DOHH2 (cell line): ENCODE measurements at regions not wholly inside any gene's neighbourhood (a gene's known extent, or its start where the extent isn't known, plus 50 kb on each side); places are given as distances from the start of the nearest gene placed in this dataset.

Source experiments
- H3F3A ChIP-seq: fragments of 200-600 bp; sonication (generic), shearing (Covaris generic); 2 replicates; pipeline ENCODE4 v1.6.0; 2016; ENCODE audit warnings: antibody characterized with exemption, mild to moderate bottlenecking; ENCODE audit not compliant: control insufficient read depth, insufficient read depth
- H3K27ac ChIP-seq: fragments of 200-600 bp; sonication (generic); 2 replicates; pipeline ENCODE4 v1.5.1; 2014; ENCODE audit warnings: low read depth, mild to moderate bottlenecking, low read length, moderate library complexity
- H3K27me3 ChIP-seq: fragments of 200-600 bp; sonication (generic); 2 replicates; pipeline ENCODE4 v1.6.1; 2014; ENCODE audit warnings: mild to moderate bottlenecking, low read length, mixed read lengths; ENCODE audit not compliant: control insufficient read depth
- H3K36me3 ChIP-seq: fragments of 200-600 bp; sonication (generic); 2 replicates; pipeline ENCODE4 v1.6.1; 2014; ENCODE audit warnings: mild to moderate bottlenecking, low read length, moderate library complexity, mixed read lengths; ENCODE audit not compliant: control insufficient read depth
- H3K4me1 ChIP-seq: fragments of 200-600 bp; sonication (generic); 2 replicates; pipeline ENCODE4 v1.6.1; 2014; ENCODE audit warnings: mild to moderate bottlenecking, low read length, mixed read lengths; ENCODE audit not compliant: control insufficient read depth
- H3K4me2 ChIP-seq: fragments of 200-600 bp; sonication (generic); 2 replicates; pipeline ENCODE4 v1.6.0; 2014; ENCODE audit warnings: mild to moderate bottlenecking, low read length, moderate library complexity
- H3K4me3 ChIP-seq: fragments of 200-600 bp; sonication (generic); 2 replicates; pipeline ENCODE4 v1.5.1; 2014; ENCODE audit warnings: mild to moderate bottlenecking, low read length, mixed read lengths
- H3K79me2 ChIP-seq: fragments of 200-600 bp; sonication (generic); 2 replicates; pipeline ENCODE4 v1.6.1; 2014; ENCODE audit warnings: mild to moderate bottlenecking, low read length, mixed read lengths; ENCODE audit not compliant: control insufficient read depth
- H3K9me2 ChIP-seq: fragments of 200-600 bp; sonication (generic); replicated peaks from 2 replicates; pipeline ENCODE4 v1.6.1; 2014; ENCODE audit warnings: mild to moderate bottlenecking, low read length, mixed read lengths; ENCODE audit not compliant: control insufficient read depth
- H3K9me3 ChIP-seq: fragments of 200-600 bp; sonication (generic); 2 replicates; pipeline ENCODE4 v1.6.1; 2014; ENCODE audit warnings: antibody characterized with exemption, low read length, mixed read lengths; ENCODE audit not compliant: control insufficient read depth, insufficient read depth
- H4K20me1 ChIP-seq: fragments of 200-600 bp; sonication (generic); 2 replicates; pipeline ENCODE4 v1.6.0; 2014; ENCODE audit warnings: low read depth, mild to moderate bottlenecking, antibody characterized with exemption, low read length, moderate library complexity; ENCODE audit not compliant: control insufficient read depth, insufficient read depth
- CTCF ChIP-seq: fragments of 200-600 bp; sonication (generic); IDR thresholded peaks from one replicate; pipeline ENCODE4 v1.5.1; 2014; ENCODE audit warnings: antibody characterized with exemption, mild to moderate bottlenecking, low read depth, low read length; ENCODE audit not compliant: poor library complexity, severe bottlenecking
- EZH2phosphoT487 ChIP-seq: fragments of 200-600 bp; sonication (generic); IDR thresholded peaks from 2 replicates; pipeline ENCODE4 v1.6.1; 2017; ENCODE audit warnings: borderline replicate concordance, mild to moderate bottlenecking, antibody characterized with exemption, low read length, moderate library complexity, mixed read lengths

GRCh38 chr7:25842201-25842733 lies 309.7 kb upstream of the NFE2L3 start:
- Histone ChIP-seq H3K4me2 (no peak overlapping the region), H3K4me1 (no peaks in the 10 kb centered on the region), H4K20me1 (no peaks in the 10 kb centered on the region), H3K79me2 (no peaks in the 10 kb centered on the region), H3K9me2 (no peaks in the 10 kb centered on the region), H3K27ac (no peak overlapping the region), H3K36me3 (no peaks in the 10 kb centered on the region), H3K27me3 (peaks cover 19% of the 10 kb centered on the region; the same call in 1 of the 2 replicates), H3F3A (no peaks in the 10 kb centered on the region), H3K9me3 (no peaks in the 10 kb centered on the region), H3K4me3 (no peak overlapping the region)
- TF ChIP-seq EZH2phosphoT487: no peak
- no peak for TF ChIP-seq CTCF

GRCh38 chr7:25843467-25843866 lies 308.5 kb upstream of the NFE2L3 start:
- Histone ChIP-seq H3K4me2 (no peak overlapping the region), H3K4me3 (no peak overlapping the region), H3K79me2 (no peaks in the 10 kb centered on the region), H3K27ac (no peak overlapping the region), H3F3A (no peaks in the 10 kb centered on the region), H3K9me3 (no peaks in the 10 kb centered on the region), H3K4me1 (no peaks in the 10 kb centered on the region), H3K9me2 (no peaks in the 10 kb centered on the region), H3K36me3 (no peaks in the 10 kb centered on the region), H3K27me3 (peaks cover 16% of the 10 kb centered on the region; the same call in 1 of the 2 replicates), H4K20me1 (no peaks in the 10 kb centered on the region)
- TF ChIP-seq CTCF (no peak), EZH2phosphoT487 (no peak)

GRCh38 chr7:25844102-25844870 lies 307.7 kb upstream of the NFE2L3 start:
- TF ChIP-seq EZH2phosphoT487 (no peak), CTCF (no peak)
- H3K4me3 ChIP-seq: no peak overlapping the region
- no peaks in the 10 kb centered on the region for H3K9me2 ChIP-seq
- peaks cover 16% of the 10 kb centered on the region; the same call in 1 of the 2 replicates for H3K27me3 ChIP-seq
- H3K4me1 ChIP-seq: no peaks in the 10 kb centered on the region
- no peaks in the 10 kb centered on the region for H4K20me1 ChIP-seq
- H3K9me3 ChIP-seq: no peaks in the 10 kb centered on the region
- H3F3A ChIP-seq: no peaks in the 10 kb centered on the region
- no peaks in the 10 kb centered on the region for H3K36me3 ChIP-seq
- no peak overlapping the region for H3K4me2 ChIP-seq
- H3K79me2 ChIP-seq: no peaks in the 10 kb centered on the region
- no peak overlapping the region for H3K27ac ChIP-seq
